Subcutaneous abdominal adipose tissue (tissue), 5 donors: ENCODE measurements at regions not wholly inside any gene's neighbourhood (a gene's known extent, or its start where the extent isn't known, plus 50 kb on each side); places are given as distances from the start of the nearest gene placed in this dataset.

Experiments used
- H3K27ac ChIP-seq: one replicate; pipeline ENCODE4 v1.7.0; 2013; ENCODE audit warnings: low read depth, mild to moderate bottlenecking, inconsistent platforms, low read length, moderate library complexity
- H3K27me3 ChIP-seq, 5 donors: one replicate each; pipeline ENCODE4 v1.7.0; 2013; ENCODE audit warnings: low read length in 5 of 5, inconsistent platforms in 1 of 5; ENCODE audit not compliant: control insufficient read depth in 5 of 5, insufficient read depth in 4 of 5
- H3K36me3 ChIP-seq, 5 donors: one replicate each; pipeline ENCODE4 v1.7.0; 2013; ENCODE audit warnings: low read length in 5 of 5; ENCODE audit not compliant: control insufficient read depth in 5 of 5, insufficient read depth in 5 of 5
- H3K4me1 ChIP-seq, 5 donors: one replicate each; pipeline ENCODE4 v1.7.0; 2013; ENCODE audit warnings: low read length in 5 of 5, mild to moderate bottlenecking in 3 of 5, moderate library complexity in 1 of 5; ENCODE audit not compliant: control insufficient read depth in 5 of 5, insufficient read depth in 5 of 5
- H3K4me3 ChIP-seq, 5 donors: one replicate each; pipeline ENCODE4 v1.7.0; 2013; ENCODE audit warnings: low read length in 5 of 5, low read depth in 1 of 5
- H3K9ac ChIP-seq, 5 donors: one replicate each; pipeline ENCODE4 v1.7.0; 2013; ENCODE audit warnings: low read length in 5 of 5, mild to moderate bottlenecking in 4 of 5, moderate library complexity in 3 of 5
- H3K9me3 ChIP-seq, 5 donors: one replicate each; pipeline ENCODE4 v1.7.0; 2013; ENCODE audit warnings: low read length in 5 of 5; ENCODE audit not compliant: control insufficient read depth in 5 of 5
- donor health status: healthy.
- donor health status: healthy.
- donor health status: healthy.
- donor health status: healthy.
- donor health status: healthy.

- no peak overlapping the region for H3K4me3 ChIP-seq
- H3K27me3 ChIP-seq: no peaks in the 10 kb centered on the region
- no peaks in the 10 kb centered on the region for H3K9me3 ChIP-seq
- no peaks in the 10 kb centered on the region for H3K4me1 ChIP-seq
- no peak overlapping the region for H3K9ac ChIP-seq
- no peaks in the 10 kb centered on the region for H3K36me3 ChIP-seq
- H3K27ac ChIP-seq: no peak overlapping the region
Measured at GRCh38 chr6:120614723-120615122, 719.6 kb downstream of the TBC1D32 start.

- H3K4me1 ChIP-seq: no peaks in the 10 kb centered on the region
- H3K36me3 ChIP-seq: no peaks in the 10 kb centered on the region
- H3K27me3 ChIP-seq: no peaks in the 10 kb centered on the region
- H3K27ac ChIP-seq: no peak overlapping the region
- H3K4me3 ChIP-seq: no peak overlapping the region
- no peaks in the 10 kb centered on the region for H3K9me3 ChIP-seq
- H3K9ac ChIP-seq: no peak overlapping the region
Measured at GRCh38 chr6:120608826-120609225, 725.5 kb downstream of the TBC1D32 start.

- H3K9ac ChIP-seq: no peak overlapping the region
- H3K4me1 ChIP-seq: no peaks in the 10 kb centered on the region
- no peaks in the 10 kb centered on the region for H3K27me3 ChIP-seq
- H3K36me3 ChIP-seq: no peaks in the 10 kb centered on the region
- H3K27ac ChIP-seq: no peak overlapping the region
- H3K4me3 ChIP-seq: no peak overlapping the region
- no peaks in the 10 kb centered on the region for H3K9me3 ChIP-seq
Measured at GRCh38 chr6:120606743-120607142, 727.5 kb downstream of the TBC1D32 start.

- H3K4me1 ChIP-seq: no peaks in the 10 kb centered on the region
- no peaks in the 10 kb centered on the region for H3K36me3 ChIP-seq
- no peak overlapping the region for H3K4me3 ChIP-seq
- H3K27ac ChIP-seq: no peak overlapping the region
- H3K27me3 ChIP-seq: no peaks in the 10 kb centered on the region
- H3K9me3 ChIP-seq: no peaks in the 10 kb centered on the region
- H3K9ac ChIP-seq: no peak overlapping the region
Measured at GRCh38 chr6:120604510-120604909, 729.8 kb downstream of the TBC1D32 start.

- H3K4me1 ChIP-seq: no peaks in the 10 kb centered on the region
- no peaks in the 10 kb centered on the region for H3K27me3 ChIP-seq
- H3K9ac ChIP-seq: no peak overlapping the region
- no peaks in the 10 kb centered on the region for H3K9me3 ChIP-seq
- H3K36me3 ChIP-seq: no peaks in the 10 kb centered on the region
- no peak overlapping the region for H3K27ac ChIP-seq
- no peak overlapping the region for H3K4me3 ChIP-seq
Measured at GRCh38 chr6:120590611-120591010, 743.7 kb downstream of the TBC1D32 start.

- no peak overlapping the region for H3K27ac ChIP-seq
- no peaks in the 10 kb centered on the region for H3K36me3 ChIP-seq
- H3K9ac ChIP-seq: no peak overlapping the region
- peaks cover 0 to 4% (median 0%) of the 10 kb centered on the region in 5 donors for H3K9me3 ChIP-seq
- no peaks in the 10 kb centered on the region for H3K27me3 ChIP-seq
- H3K4me1 ChIP-seq: no peaks in the 10 kb centered on the region
- H3K4me3 ChIP-seq: no peak overlapping the region
Measured at GRCh38 chr6:120588424-120588823, 745.9 kb downstream of the TBC1D32 start.

GRCh38 chr6:120587381-120587780, 746.9 kb downstream of the TBC1D32 start:
- Histone ChIP-seq H3K27ac (no peak overlapping the region), H3K36me3 (no peaks in the 10 kb centered on the region), H3K4me1 (no peaks in the 10 kb centered on the region), H3K9ac (no peak overlapping the region), H3K4me3 (no peak overlapping the region), H3K9me3 (peaks cover 0 to 4% (median 0%) of the 10 kb centered on the region in 5 donors), H3K27me3 (no peaks in the 10 kb centered on the region)

GRCh38 chr6:120584111-120584760, 750.0 kb downstream of the TBC1D32 start:
- no peak overlapping the region for H3K9ac ChIP-seq
- no peaks in the 10 kb centered on the region for H3K36me3 ChIP-seq
- H3K4me1 ChIP-seq: no peaks in the 10 kb centered on the region
- no peak overlapping the region for H3K4me3 ChIP-seq
- no peak overlapping the region for H3K27ac ChIP-seq
- H3K27me3 ChIP-seq: no peaks in the 10 kb centered on the region
- H3K9me3 ChIP-seq: peaks cover 0 to 7% (median 4%) of the 10 kb centered on the region in 5 donors

GRCh38 chr6:120576061-120576460, 758.2 kb downstream of the TBC1D32 start:
- H3K4me1 ChIP-seq: no peaks in the 10 kb centered on the region
- no peak overlapping the region for H3K4me3 ChIP-seq
- H3K27ac ChIP-seq: no peak overlapping the region
- no peaks in the 10 kb centered on the region for H3K27me3 ChIP-seq
- H3K9ac ChIP-seq: no peak overlapping the region
- H3K36me3 ChIP-seq: no peaks in the 10 kb centered on the region
- H3K9me3 ChIP-seq: peaks cover 0 to 4% (median 2%) of the 10 kb centered on the region in 5 donors

GRCh38 chr6:120569714-120570113, 764.6 kb downstream of the TBC1D32 start:
- Histone ChIP-seq H3K27ac (no peak overlapping the region), H3K4me1 (no peaks in the 10 kb centered on the region), H3K4me3 (no peak overlapping the region), H3K36me3 (no peaks in the 10 kb centered on the region), H3K27me3 (no peaks in the 10 kb centered on the region), H3K9me3 (peaks cover 0 to 4% (median 0%) of the 10 kb centered on the region in 5 donors), H3K9ac (no peak overlapping the region)
